Activated CD8-positive, alpha-beta T cell treated with anti-CD3 and anti-CD28 coated beads for 36 hours (primary cell): ENCODE measurements at regions not wholly inside any gene's neighbourhood (a gene's known extent, or its start where the extent isn't known, plus 50 kb on each side); places are given as distances from the start of the nearest gene placed in this dataset.
"Not testable (repeated sequence)": the region's sequence is repeated elsewhere in the genome, so short reads cannot be mapped to it uniquely, and the experiment has no call there.

ENCODE experiments used
- ATAC-seq: fragments of 200-7000 bp; cut with Tn5 transposase; one replicate; pipeline ENCODE4 v1.10.0; 2021; ENCODE audit warnings: mild to moderate bottlenecking, moderate library complexity
- CTCF ChIA-PET: fragments of 350-600 bp; sonication (Branson Sonifier 250); formaldehyde crosslinking; loops from one replicate; lab custom pipeline; 2021; ENCODE audit warnings: antibody characterized with exemption; lab: Charles Lee
- POLR2A ChIA-PET: fragments of 350-600 bp; sonication (Branson Sonifier 250); formaldehyde crosslinking; loops from one replicate; lab custom pipeline; 2021; ENCODE audit warnings: antibody characterized with exemption; lab: Charles Lee
- DNase-seq: peaks from one replicate; pipeline ENCODE4 v3.0.0-alpha.2; 2020
- H3K27ac Mint-ChIP-seq: one replicate; pipeline ENCODE4 v1.8.0; 2021; ENCODE audit warnings: mild to moderate bottlenecking, mixed read lengths
- H3K27me3 Mint-ChIP-seq: one replicate; pipeline ENCODE4 v1.8.0; 2021; ENCODE audit warnings: mixed read lengths
- H3K36me3 Mint-ChIP-seq: one replicate; pipeline ENCODE4 v1.8.0; 2021; ENCODE audit warnings: low read depth, mixed read lengths
- H3K4me1 Mint-ChIP-seq: one replicate; pipeline ENCODE4 v1.8.0; 2021; ENCODE audit warnings: low read depth, mixed read lengths
- H3K4me3 Mint-ChIP-seq: one replicate; pipeline ENCODE4 v1.8.0; 2021; ENCODE audit warnings: mild to moderate bottlenecking, moderate library complexity, mixed read lengths
- H3K9me3 Mint-ChIP-seq: one replicate; pipeline ENCODE4 v1.8.0; 2021; ENCODE audit warnings: mixed read lengths
- intact Hi-C: fragments of 100-400 bp; cut with micrococcal nuclease; formaldehyde crosslinking; loops from one replicate; pipeline ENCODE4 v1.10.0; 2022
- TF ChIP-seq, protein P1 (sequence below): fragments of 200-600 bp; IDR thresholded peaks from one replicate; pipeline ENCODE4 v1.8.0; 2022; ENCODE audit warnings: antibody characterized with exemption, mild to moderate bottlenecking

DNA sequence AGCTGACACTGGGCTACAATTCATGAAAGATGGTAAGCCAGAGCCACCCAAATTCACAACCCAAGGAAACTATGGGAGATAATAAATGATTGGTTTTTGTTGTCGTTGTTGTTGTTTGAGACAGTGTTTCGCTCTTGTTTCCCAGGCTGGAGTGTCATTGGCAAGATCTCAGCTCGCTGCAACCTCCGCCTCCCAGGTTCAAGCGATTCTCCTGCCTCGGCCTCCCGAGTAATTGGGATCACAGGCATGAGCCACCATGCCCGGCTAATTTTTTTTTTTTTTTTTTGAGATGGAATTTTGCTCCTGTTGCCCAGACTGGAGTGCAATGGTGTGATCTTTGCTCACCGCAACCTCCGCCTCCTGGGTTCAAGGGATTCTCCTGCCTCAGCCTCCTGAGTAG, 65.9 kb upstream of the METTL9 start:
- intact Hi-C loops, CTCF ChIA-PET: not testable (repeated sequence)

DNA sequence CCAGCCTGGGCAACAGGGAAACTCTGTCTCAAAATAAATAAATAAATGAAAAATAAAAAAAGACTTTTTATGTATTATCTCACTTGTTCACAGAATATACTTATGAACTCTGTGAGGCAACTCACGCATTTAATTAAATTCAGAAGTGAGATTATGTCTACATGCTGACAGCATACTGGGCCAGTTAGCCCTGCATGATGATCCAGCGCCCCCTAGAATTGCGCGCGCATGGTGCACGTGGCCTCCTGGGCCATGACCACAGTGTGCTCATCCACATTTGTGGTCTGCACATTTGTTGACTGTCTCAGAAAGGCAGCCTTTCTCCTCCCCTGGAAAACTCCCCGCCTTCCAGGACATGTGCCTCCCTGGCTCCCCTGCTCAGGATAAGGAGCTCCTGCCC, 64.8 kb upstream of the METTL9 start:
- peak; percentile 48 for ATAC-seq
- TF ChIP-seq, protein P1, sequence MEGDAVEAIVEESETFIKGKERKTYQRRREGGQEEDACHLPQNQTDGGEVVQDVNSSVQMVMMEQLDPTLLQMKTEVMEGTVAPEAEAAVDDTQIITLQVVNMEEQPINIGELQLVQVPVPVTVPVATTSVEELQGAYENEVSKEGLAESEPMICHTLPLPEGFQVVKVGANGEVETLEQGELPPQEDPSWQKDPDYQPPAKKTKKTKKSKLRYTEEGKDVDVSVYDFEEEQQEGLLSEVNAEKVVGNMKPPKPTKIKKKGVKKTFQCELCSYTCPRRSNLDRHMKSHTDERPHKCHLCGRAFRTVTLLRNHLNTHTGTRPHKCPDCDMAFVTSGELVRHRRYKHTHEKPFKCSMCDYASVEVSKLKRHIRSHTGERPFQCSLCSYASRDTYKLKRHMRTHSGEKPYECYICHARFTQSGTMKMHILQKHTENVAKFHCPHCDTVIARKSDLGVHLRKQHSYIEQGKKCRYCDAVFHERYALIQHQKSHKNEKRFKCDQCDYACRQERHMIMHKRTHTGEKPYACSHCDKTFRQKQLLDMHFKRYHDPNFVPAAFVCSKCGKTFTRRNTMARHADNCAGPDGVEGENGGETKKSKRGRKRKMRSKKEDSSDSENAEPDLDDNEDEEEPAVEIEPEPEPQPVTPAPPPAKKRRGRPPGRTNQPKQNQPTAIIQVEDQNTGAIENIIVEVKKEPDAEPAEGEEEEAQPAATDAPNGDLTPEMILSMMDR, result peak; percentile 19
- H3K4me3 Mint-ChIP-seq, intact Hi-C loops, H3K4me1 Mint-ChIP-seq, H3K36me3 Mint-ChIP-seq, H3K27ac Mint-ChIP-seq, H3K9me3 Mint-ChIP-seq, H3K27me3 Mint-ChIP-seq, CTCF ChIA-PET, POLR2A ChIA-PET: not testable (repeated sequence)
- peak; percentile 64 for DNase-seq

More for the DNA sequence above, 65.9 kb upstream of the METTL9 start:
- H3K4me3 Mint-ChIP-seq, H3K36me3 Mint-ChIP-seq, DNase-seq, H3K27ac Mint-ChIP-seq, H3K27me3 Mint-ChIP-seq, POLR2A ChIA-PET, ATAC-seq, H3K9me3 Mint-ChIP-seq, H3K4me1 Mint-ChIP-seq: not testable (repeated sequence)

DNA sequence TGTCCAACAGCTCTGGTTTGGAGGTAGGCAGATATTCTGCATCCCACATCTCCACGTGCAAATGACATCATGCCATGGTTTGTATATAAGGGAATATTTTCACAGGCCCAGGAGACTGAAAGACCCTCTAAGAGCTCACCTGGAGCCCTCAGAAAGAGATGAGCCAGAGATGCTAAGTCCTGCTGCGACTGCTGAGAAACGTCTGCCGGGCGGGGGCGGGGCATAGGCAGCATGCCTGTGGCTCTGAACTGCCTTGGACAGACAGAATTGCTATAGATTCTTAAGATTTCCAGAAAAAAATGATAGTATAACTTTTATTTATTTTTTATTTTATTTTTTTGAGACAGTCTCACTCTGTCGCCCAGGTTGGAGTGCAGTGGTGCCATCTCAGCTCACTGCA, 64.2 kb upstream of the METTL9 start:
- H3K9me3 Mint-ChIP-seq, intact Hi-C loops, DNase-seq, H3K27me3 Mint-ChIP-seq, H3K4me3 Mint-ChIP-seq, H3K27ac Mint-ChIP-seq, CTCF ChIA-PET, ATAC-seq, H3K36me3 Mint-ChIP-seq, POLR2A ChIA-PET: not testable (repeated sequence)
- peaks cover 12% of the 10 kb centered on the region for H3K4me1 Mint-ChIP-seq

DNA sequence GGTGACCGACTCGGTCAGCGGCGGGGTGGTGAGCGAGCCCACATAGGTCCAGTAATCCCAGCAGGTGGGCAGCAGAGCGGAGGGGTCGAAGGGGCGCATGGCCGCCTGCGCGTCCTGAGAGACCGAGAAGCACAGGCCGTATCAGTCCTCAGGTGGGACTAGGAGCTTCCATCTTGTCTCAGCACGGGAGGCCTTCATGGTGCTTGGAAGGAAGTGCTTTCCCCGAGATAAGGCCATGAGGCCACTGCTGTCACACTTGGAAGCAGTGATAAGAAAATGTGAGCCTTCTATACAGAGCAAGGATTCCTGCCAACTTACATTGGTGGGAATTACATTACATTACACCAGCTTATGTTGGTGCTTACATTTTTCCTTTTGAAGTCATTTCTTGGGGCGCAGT, 62.6 kb upstream of the METTL9 start:
- DNase-seq, H3K9me3 Mint-ChIP-seq, POLR2A ChIA-PET, ATAC-seq, H3K27ac Mint-ChIP-seq, intact Hi-C loops, H3K36me3 Mint-ChIP-seq, CTCF ChIA-PET, H3K27me3 Mint-ChIP-seq, H3K4me3 Mint-ChIP-seq: not testable (repeated sequence)
- peaks cover 24% of the 10 kb centered on the region for H3K4me1 Mint-ChIP-seq

DNA sequence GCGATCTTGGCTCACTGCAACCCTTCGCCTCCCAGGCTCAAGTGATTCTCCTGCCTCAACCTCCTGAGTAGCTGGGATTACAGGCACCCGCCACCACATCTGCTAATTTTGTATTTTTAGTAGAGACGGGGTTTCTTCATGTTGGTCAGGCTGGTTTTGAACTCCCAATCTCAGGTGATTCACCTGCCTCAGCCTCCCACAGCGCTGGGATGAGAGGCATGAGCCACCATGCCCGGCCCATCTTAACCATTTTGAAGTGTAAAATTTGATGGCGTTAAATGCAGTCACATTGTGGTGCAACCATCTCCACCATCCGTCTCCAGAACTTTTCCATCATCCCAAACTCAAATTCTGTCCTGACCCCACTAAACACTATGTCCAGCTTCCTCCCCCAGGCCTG, 61.8 kb upstream of the METTL9 start:
- ATAC-seq, DNase-seq, H3K9me3 Mint-ChIP-seq, CTCF ChIA-PET, POLR2A ChIA-PET, H3K4me3 Mint-ChIP-seq, H3K27me3 Mint-ChIP-seq, H3K36me3 Mint-ChIP-seq, H3K27ac Mint-ChIP-seq, intact Hi-C loops: not testable (repeated sequence)
- peaks cover 27% of the 10 kb centered on the region for H3K4me1 Mint-ChIP-seq

DNA sequence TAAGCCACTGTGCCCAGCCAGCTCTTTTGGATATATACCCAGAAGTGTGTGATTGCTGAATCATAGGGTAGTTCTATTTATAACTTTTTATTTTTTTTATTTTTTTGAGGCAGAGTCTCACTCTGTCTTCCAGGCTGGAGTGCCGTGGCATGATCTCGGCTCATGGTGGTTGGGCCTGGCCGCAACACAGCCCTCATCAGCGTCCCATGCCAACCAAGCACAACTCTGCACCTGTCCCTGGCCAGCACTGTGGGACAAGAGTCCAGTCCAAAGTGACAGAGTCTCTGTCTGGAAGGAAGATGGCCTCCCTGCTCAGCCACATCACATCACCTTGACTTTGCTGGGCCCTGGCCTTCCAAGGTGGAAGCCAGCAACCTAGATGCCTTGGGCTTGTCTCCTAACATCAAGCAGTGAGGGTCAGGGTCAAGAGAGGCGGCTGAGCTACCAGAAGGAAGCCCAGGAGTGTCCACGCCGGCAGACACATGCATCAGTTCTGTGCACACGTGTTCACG, 60.2 kb upstream of the METTL9 start:
- POLR2A ChIA-PET, CTCF ChIA-PET, H3K9me3 Mint-ChIP-seq, H3K27ac Mint-ChIP-seq, ATAC-seq, H3K36me3 Mint-ChIP-seq, H3K4me3 Mint-ChIP-seq, DNase-seq, intact Hi-C loops, H3K27me3 Mint-ChIP-seq: not testable (repeated sequence)
- H3K4me1 Mint-ChIP-seq, result peaks cover 32% of the 10 kb centered on the region

DNA sequence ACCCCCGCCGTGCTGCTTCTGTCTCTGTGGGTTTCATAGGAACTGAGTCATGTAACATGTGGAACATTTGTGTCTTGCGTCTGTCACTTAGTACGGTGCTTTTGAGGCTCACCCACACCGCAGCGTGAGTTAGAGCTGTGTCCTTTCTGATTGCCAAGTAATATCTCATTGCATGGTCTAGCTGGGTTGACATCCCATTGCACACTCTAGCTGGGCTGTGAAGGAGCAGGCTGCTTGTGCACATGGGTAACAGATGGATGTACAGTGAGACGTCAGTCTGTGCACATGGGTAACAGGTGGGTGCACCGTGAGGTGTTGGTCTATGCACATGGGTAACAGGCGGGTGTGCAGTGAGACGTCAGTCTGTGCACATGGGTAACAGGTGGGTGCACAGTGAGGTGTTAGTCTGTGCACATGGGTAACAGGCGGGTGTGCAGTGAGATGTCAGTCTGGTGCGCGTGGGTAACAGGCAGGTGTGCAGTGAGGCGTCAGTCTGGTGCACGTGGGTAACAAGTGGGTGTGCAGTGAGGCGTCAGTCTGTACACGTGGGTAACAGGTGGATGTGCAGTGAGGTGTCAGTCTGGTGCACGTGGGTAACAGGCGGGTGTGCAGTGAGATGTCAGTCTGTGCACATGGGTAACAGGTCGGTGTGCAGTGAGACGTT, 58.5 kb upstream of the METTL9 start:
- POLR2A ChIA-PET, H3K9me3 Mint-ChIP-seq, H3K27me3 Mint-ChIP-seq, intact Hi-C loops, H3K36me3 Mint-ChIP-seq, CTCF ChIA-PET: not testable (repeated sequence)
- peak; percentile 98 for DNase-seq
- H3K4me1 Mint-ChIP-seq, result peaks cover 32% of the 10 kb centered on the region
- peak; percentile 93 for ATAC-seq
- peak overlapping the region; percentile 44 for H3K4me3 Mint-ChIP-seq
- H3K27ac Mint-ChIP-seq, result peak overlapping the region; percentile 95

DNA sequence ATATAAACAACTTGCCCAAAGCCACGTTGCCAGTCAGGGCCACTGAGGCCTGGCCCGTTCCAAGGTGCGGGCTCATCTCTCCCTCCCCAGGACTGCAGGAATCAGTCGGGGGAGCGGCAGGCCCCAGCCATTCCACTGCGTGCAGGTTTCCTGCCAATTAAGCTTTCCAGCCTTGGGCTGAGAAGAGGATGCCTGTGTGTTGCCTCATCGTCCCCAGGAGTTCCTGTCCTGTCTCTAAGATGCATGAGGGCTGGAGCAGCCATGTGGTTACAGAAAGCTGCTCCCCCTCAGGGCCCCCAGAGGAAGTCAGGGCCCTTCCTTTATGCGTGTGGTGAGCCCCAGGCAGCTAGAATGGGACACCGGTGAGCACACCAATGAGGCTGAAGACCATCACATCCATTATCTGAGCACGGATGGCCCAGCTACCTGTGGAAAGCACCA, 57.7 kb upstream of the METTL9 start:
- CTCF ChIA-PET, POLR2A ChIA-PET, H3K4me3 Mint-ChIP-seq, H3K9me3 Mint-ChIP-seq, H3K36me3 Mint-ChIP-seq, H3K27me3 Mint-ChIP-seq, intact Hi-C loops: not testable (repeated sequence)
- Mint-ChIP-seq H3K27ac (peak overlapping the region; percentile 95), H3K4me1 (peaks cover 32% of the 10 kb centered on the region)
- peak; percentile 71 for DNase-seq
- ATAC-seq, result peak; percentile 40

DNA sequence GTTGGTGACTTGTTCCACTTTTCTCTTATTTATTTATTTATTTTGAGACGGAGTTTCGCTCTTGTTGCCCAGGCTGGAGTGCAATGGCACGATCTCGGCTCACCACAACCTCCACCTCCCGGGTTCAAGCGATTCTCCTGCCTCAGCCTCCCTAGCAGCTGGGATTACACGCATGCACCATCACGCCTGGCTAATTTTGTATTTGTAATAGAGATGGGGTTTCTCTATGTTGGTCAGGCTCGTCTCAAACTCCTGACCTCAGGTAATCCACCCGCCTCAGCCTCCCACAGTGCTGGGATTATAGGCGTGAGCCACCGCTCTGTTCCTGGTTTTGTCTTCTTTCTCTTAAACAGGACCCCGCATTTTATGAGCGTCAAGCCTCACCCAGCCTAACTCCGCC, 57.3 kb upstream of the METTL9 start:
- CTCF ChIA-PET, POLR2A ChIA-PET: not testable (repeated sequence)
- peak overlapping the region; percentile 63 for H3K27ac Mint-ChIP-seq

DNA sequence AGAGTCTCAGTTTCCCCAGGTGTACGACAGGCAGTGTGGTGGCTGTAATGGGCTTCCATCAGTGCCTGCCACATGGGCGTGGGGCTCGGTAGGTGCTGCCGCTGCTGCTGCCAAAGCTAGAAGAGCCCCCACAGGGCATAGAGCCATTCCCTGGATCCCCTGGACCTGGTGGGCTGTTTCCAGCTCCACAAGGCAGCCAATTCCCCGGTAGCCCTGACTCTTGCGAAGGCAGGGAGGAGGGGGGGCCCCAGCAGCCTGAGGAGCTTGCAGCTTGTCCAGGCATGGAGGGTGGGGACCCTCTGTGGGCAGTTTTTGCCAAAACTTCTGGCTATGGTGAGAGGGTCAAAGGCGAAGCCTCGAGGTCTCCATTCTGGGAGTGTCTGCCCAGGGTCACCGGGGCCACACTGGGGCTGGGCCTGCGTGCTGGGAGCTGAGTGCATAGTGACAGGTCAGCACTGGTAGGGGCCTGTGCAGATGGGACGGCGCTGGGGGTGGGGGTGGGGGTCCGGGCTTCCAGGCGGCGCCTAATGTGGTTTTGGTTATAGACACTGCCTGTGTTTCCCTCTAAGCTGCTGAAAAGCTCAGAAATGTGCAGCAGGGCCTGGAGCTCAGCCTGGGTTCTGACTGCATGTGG, 56.8 kb upstream of the METTL9 start:
- ATAC-seq, intact Hi-C loops, H3K4me3 Mint-ChIP-seq, H3K27me3 Mint-ChIP-seq, H3K9me3 Mint-ChIP-seq, H3K36me3 Mint-ChIP-seq, CTCF ChIA-PET, H3K27ac Mint-ChIP-seq, DNase-seq, POLR2A ChIA-PET: not testable (repeated sequence)
- H3K4me1 Mint-ChIP-seq, result peaks cover 32% of the 10 kb centered on the region

More for the DNA sequence above, 57.3 kb upstream of the METTL9 start:
- DNase-seq, ATAC-seq, H3K36me3 Mint-ChIP-seq, H3K9me3 Mint-ChIP-seq, H3K27me3 Mint-ChIP-seq, intact Hi-C loops, H3K4me3 Mint-ChIP-seq: not testable (repeated sequence)
- peaks cover 32% of the 10 kb centered on the region for H3K4me1 Mint-ChIP-seq

DNA sequence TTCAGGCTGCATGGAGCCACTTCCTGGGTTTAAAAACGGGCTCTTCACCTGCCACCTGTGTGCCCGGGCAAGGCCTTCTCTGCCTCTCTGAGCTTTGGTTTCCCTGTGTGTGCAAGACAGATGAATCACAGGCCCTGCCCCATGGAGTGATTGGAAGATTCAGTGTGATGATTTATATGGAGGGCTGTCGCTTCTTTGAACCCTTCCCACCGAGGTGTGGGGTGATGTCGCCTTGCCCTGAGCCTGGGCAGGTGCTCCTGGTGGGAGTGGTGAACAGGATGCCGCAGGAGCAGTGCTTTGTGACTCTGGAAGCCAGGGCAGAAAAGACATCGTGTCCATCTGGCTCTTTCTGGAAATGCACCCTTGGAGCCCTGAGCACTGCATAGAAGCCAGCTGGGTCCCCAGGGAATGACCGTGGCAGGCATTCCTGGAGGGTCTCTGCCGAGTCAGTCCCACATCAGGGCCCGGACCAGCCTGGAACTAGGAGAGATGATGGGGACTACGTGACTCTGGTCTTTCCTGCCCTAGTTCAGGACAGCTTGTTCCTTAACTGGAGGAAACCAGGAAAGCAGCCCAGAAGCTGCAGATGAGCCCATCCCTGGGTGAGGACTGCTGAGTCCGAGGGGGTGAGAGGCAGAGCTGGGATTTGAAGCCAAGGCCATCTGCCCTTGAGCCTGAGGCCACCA, 56.1 kb upstream of the METTL9 start:
- intact Hi-C loops, H3K9me3 Mint-ChIP-seq, H3K36me3 Mint-ChIP-seq, H3K4me3 Mint-ChIP-seq, CTCF ChIA-PET, H3K27me3 Mint-ChIP-seq, ATAC-seq, POLR2A ChIA-PET: not testable (repeated sequence)
- Mint-ChIP-seq H3K27ac (peak overlapping the region; percentile 43), H3K4me1 (peaks cover 32% of the 10 kb centered on the region)
- peak; percentile 47 for DNase-seq
